ENCODE measurements at regions not wholly inside any gene's neighbourhood (a gene's known extent, or its start where the extent isn't known, plus 50 kb on each side); places are given as distances from the start of the nearest gene placed in this dataset.

- no peak for DNase-seq (ENCODE audit: low read depth, low spot score)
- H3K9ac ChIP-seq (ENCODE audit: insufficient read length): no peak overlapping the region
- TF ChIP-seq EZH2 (IDR thresholded peaks at IDR 0.05) (no peak), POLR2AphosphoS5 (IDR thresholded peaks at IDR 0.05; ENCODE audit: borderline replicate concordance, low read depth, low read length) (no peak), FOXP2 (optimal IDR thresholded peaks at IDR 0.05; ENCODE audit: control extremely low read depth, extremely low read length, insufficient read depth) (no peak)
- no peak overlapping the region for H3K27ac ChIP-seq
- no peak overlapping the region for H3K4me3 ChIP-seq
- H3K36me3 ChIP-seq (ENCODE audit: insufficient read depth, low read length): no peaks in the 10 kb centered on the region
- no peaks in the 10 kb centered on the region for H3K9me3 ChIP-seq (ENCODE audit: low read depth, low read length)
These were observed 313.6 kb downstream of the NSG2 start for GRCh38 chr5:174359071-174359470.

GRCh38 chr5:174362514-174362913, 317.0 kb downstream of the NSG2 start:
- no peak for DNase-seq (ENCODE audit: low read depth, low spot score)
- H3K4me3 ChIP-seq: no peak overlapping the region
- no peaks in the 10 kb centered on the region for H3K9me3 ChIP-seq (ENCODE audit: low read depth, low read length)
- no peak overlapping the region for H3K9ac ChIP-seq (ENCODE audit: insufficient read length)
- no peak overlapping the region for H3K27ac ChIP-seq
- no peak for TF ChIP-seq FOXP2 (optimal IDR thresholded peaks at IDR 0.05; ENCODE audit: control extremely low read depth, extremely low read length, insufficient read depth)
- no peak for TF ChIP-seq EZH2 (IDR thresholded peaks at IDR 0.05)
- no peak for TF ChIP-seq POLR2AphosphoS5 (IDR thresholded peaks at IDR 0.05; ENCODE audit: borderline replicate concordance, low read depth, low read length)
- no peaks in the 10 kb centered on the region for H3K36me3 ChIP-seq (ENCODE audit: insufficient read depth, low read length)

GRCh38 chr5:174363934-174364333, 318.4 kb downstream of the NSG2 start:
- Histone ChIP-seq H3K27ac (no peak overlapping the region), H3K9me3 (ENCODE audit: low read depth, low read length) (no peaks in the 10 kb centered on the region), H3K36me3 (ENCODE audit: insufficient read depth, low read length) (no peaks in the 10 kb centered on the region), H3K4me3 (no peak overlapping the region), H3K9ac (ENCODE audit: insufficient read length) (no peak overlapping the region)
- no peak for TF ChIP-seq EZH2 (IDR thresholded peaks at IDR 0.05)
- no peak for TF ChIP-seq FOXP2 (optimal IDR thresholded peaks at IDR 0.05; ENCODE audit: control extremely low read depth, extremely low read length, insufficient read depth)
- TF ChIP-seq POLR2AphosphoS5 (IDR thresholded peaks at IDR 0.05; ENCODE audit: borderline replicate concordance, low read depth, low read length): no peak
- no peak for DNase-seq (ENCODE audit: low read depth, low spot score)

GRCh38 chr5:174364676-174365075, 319.2 kb downstream of the NSG2 start:
- Histone ChIP-seq H3K9ac (ENCODE audit: insufficient read length) (no peak overlapping the region), H3K36me3 (ENCODE audit: insufficient read depth, low read length) (no peaks in the 10 kb centered on the region), H3K9me3 (ENCODE audit: low read depth, low read length) (no peaks in the 10 kb centered on the region), H3K27ac (no peak overlapping the region), H3K4me3 (no peak overlapping the region)
- no peak for TF ChIP-seq POLR2AphosphoS5 (IDR thresholded peaks at IDR 0.05; ENCODE audit: borderline replicate concordance, low read depth, low read length)
- no peak for TF ChIP-seq FOXP2 (optimal IDR thresholded peaks at IDR 0.05; ENCODE audit: control extremely low read depth, extremely low read length, insufficient read depth)
- TF ChIP-seq EZH2 (IDR thresholded peaks at IDR 0.05): no peak
- no peak for DNase-seq (ENCODE audit: low read depth, low spot score)

- no peak for DNase-seq (ENCODE audit: low read depth, low spot score)
- Histone ChIP-seq H3K27ac (no peak overlapping the region), H3K4me3 (no peak overlapping the region), H3K9ac (ENCODE audit: insufficient read length) (no peak overlapping the region), H3K9me3 (ENCODE audit: low read depth, low read length) (no peaks in the 10 kb centered on the region), H3K36me3 (ENCODE audit: insufficient read depth, low read length) (no peaks in the 10 kb centered on the region)
- no peak for TF ChIP-seq EZH2 (IDR thresholded peaks at IDR 0.05)
- TF ChIP-seq FOXP2 (optimal IDR thresholded peaks at IDR 0.05; ENCODE audit: control extremely low read depth, extremely low read length, insufficient read depth): no peak
These were observed 326.1 kb downstream of the NSG2 start for GRCh38 chr5:174371600-174372094.

- Histone ChIP-seq H3K9me3 (ENCODE audit: low read depth, low read length) (no peaks in the 10 kb centered on the region), H3K27ac (no peak overlapping the region), H3K4me3 (no peak overlapping the region), H3K36me3 (ENCODE audit: insufficient read depth, low read length) (no peaks in the 10 kb centered on the region), H3K9ac (ENCODE audit: insufficient read length) (no peak overlapping the region)
- no peak for TF ChIP-seq FOXP2 (optimal IDR thresholded peaks at IDR 0.05; ENCODE audit: control extremely low read depth, extremely low read length, insufficient read depth)
- no peak for TF ChIP-seq POLR2AphosphoS5 (IDR thresholded peaks at IDR 0.05; ENCODE audit: borderline replicate concordance, low read depth, low read length)
- no peak for DNase-seq (ENCODE audit: low read depth, low spot score)
These were observed 328.7 kb downstream of the NSG2 start for GRCh38 chr5:174374206-174374605.

- Histone ChIP-seq H3K27ac (no peak overlapping the region), H3K4me3 (no peak overlapping the region), H3K36me3 (ENCODE audit: insufficient read depth, low read length) (no peaks in the 10 kb centered on the region), H3K9me3 (ENCODE audit: low read depth, low read length) (no peaks in the 10 kb centered on the region), H3K9ac (ENCODE audit: insufficient read length) (no peak overlapping the region)
- TF ChIP-seq FOXP2 (optimal IDR thresholded peaks at IDR 0.05; ENCODE audit: control extremely low read depth, extremely low read length, insufficient read depth) (no peak), POLR2AphosphoS5 (IDR thresholded peaks at IDR 0.05; ENCODE audit: borderline replicate concordance, low read depth, low read length) (no peak), EZH2 (IDR thresholded peaks at IDR 0.05) (no peak)
- DNase-seq (ENCODE audit: low read depth, low spot score): no peak
These were observed 330.6 kb downstream of the NSG2 start for GRCh38 chr5:174376056-174376455.

- no peak overlapping the region for H3K4me3 ChIP-seq
- no peaks in the 10 kb centered on the region for H3K9me3 ChIP-seq (ENCODE audit: low read depth, low read length)
- DNase-seq (ENCODE audit: low read depth, low spot score): no peak
- no peak overlapping the region for H3K27ac ChIP-seq
- no peaks in the 10 kb centered on the region for H3K36me3 ChIP-seq (ENCODE audit: insufficient read depth, low read length)
- no peak overlapping the region for H3K9ac ChIP-seq (ENCODE audit: insufficient read length)
- TF ChIP-seq FOXP2 (optimal IDR thresholded peaks at IDR 0.05; ENCODE audit: control extremely low read depth, extremely low read length, insufficient read depth) (no peak), EZH2 (IDR thresholded peaks at IDR 0.05) (no peak), POLR2AphosphoS5 (IDR thresholded peaks at IDR 0.05; ENCODE audit: borderline replicate concordance, low read depth, low read length) (no peak)
These were observed 331.3 kb downstream of the NSG2 start for GRCh38 chr5:174376726-174377373.
